ENCODE measurements at regions not wholly inside any gene's neighbourhood (a gene's known extent, or its start where the extent isn't known, plus 50 kb on each side); places are given as distances from the start of the nearest gene placed in this dataset.

- DNase-seq (ENCODE audit: low read depth in 1 of 2, low spot score in 1 of 2), result no peak
Measured at GRCh38 chr4:167290678-167291077, 56.4 kb upstream of the SPOCK3 start.

- no peak for DNase-seq (ENCODE audit: low read depth in 1 of 2, low spot score in 1 of 2)
Measured at GRCh38 chr4:167308876-167309275, 74.6 kb upstream of the SPOCK3 start.

GRCh38 chr4:167321299-167321698 is 87.0 kb upstream of the SPOCK3 start:
- DNase-seq (ENCODE audit: low read depth in 1 of 2, low spot score in 1 of 2), result no peak

- no peak for DNase-seq (ENCODE audit: low read depth in 1 of 2, low spot score in 1 of 2)
Measured at GRCh38 chr4:167339781-167340180, 105.5 kb upstream of the SPOCK3 start.

GRCh38 chr4:167359711-167360110 is 125.4 kb upstream of the SPOCK3 start:
- DNase-seq (ENCODE audit: low read depth in 1 of 2, low spot score in 1 of 2), result no peak

- no peak for DNase-seq (ENCODE audit: low read depth in 1 of 2, low spot score in 1 of 2)
Measured at GRCh38 chr4:167379076-167379835, 145.0 kb upstream of the SPOCK3 start.

- no peak for DNase-seq (ENCODE audit: low read depth in 1 of 2, low spot score in 1 of 2)
Measured at GRCh38 chr4:167380964-167381363, 146.7 kb upstream of the SPOCK3 start.

GRCh38 chr4:167383291-167383690 is 149.0 kb upstream of the SPOCK3 start:
- no peak for DNase-seq (ENCODE audit: low read depth in 1 of 2, low spot score in 1 of 2)

- no peak for DNase-seq (ENCODE audit: low read depth in 1 of 2, low spot score in 1 of 2)
Measured at GRCh38 chr4:167397586-167397985, 163.3 kb upstream of the SPOCK3 start.

GRCh38 chr4:167399201-167399600 is 164.9 kb upstream of the SPOCK3 start:
- DNase-seq (ENCODE audit: low read depth in 1 of 2, low spot score in 1 of 2), result no peak

GRCh38 chr4:167406181-167406580 is 171.9 kb upstream of the SPOCK3 start:
- no peak for DNase-seq (ENCODE audit: low read depth in 1 of 2, low spot score in 1 of 2)

GRCh38 chr4:167415461-167415860 is 181.2 kb upstream of the SPOCK3 start:
- no peak for DNase-seq (ENCODE audit: low read depth in 1 of 2, low spot score in 1 of 2)

GRCh38 chr4:167419468-167420140 is 185.3 kb upstream of the SPOCK3 start:
- no peak for DNase-seq (ENCODE audit: low read depth in 1 of 2, low spot score in 1 of 2)

- no peak for DNase-seq (ENCODE audit: low read depth in 1 of 2, low spot score in 1 of 2)
Measured at GRCh38 chr4:167421201-167421600, 186.9 kb upstream of the SPOCK3 start.

- no peak for DNase-seq (ENCODE audit: low read depth in 1 of 2, low spot score in 1 of 2)
Measured at GRCh38 chr4:167424341-167425256, 190.3 kb upstream of the SPOCK3 start.

- no peak for DNase-seq (ENCODE audit: low read depth in 1 of 2, low spot score in 1 of 2)
Measured at GRCh38 chr4:167428156-167428555, 193.9 kb upstream of the SPOCK3 start.

- no peak for DNase-seq (ENCODE audit: low read depth in 1 of 2, low spot score in 1 of 2)
Measured at GRCh38 chr4:167431371-167431770, 197.1 kb upstream of the SPOCK3 start.

GRCh38 chr4:167435786-167436185 is 201.5 kb upstream of the SPOCK3 start:
- DNase-seq (ENCODE audit: low read depth in 1 of 2, low spot score in 1 of 2), result no peak

GRCh38 chr4:167443841-167444240 is 209.5 kb upstream of the SPOCK3 start:
- DNase-seq (ENCODE audit: low read depth in 1 of 2, low spot score in 1 of 2), result no peak

GRCh38 chr4:167452922-167453430 is 218.7 kb upstream of the SPOCK3 start:
- DNase-seq (ENCODE audit: low read depth in 1 of 2, low spot score in 1 of 2), result no peak

GRCh38 chr4:167456619-167457018 is 222.3 kb upstream of the SPOCK3 start:
- DNase-seq (ENCODE audit: low read depth in 1 of 2, low spot score in 1 of 2), result no peak

Data from stimulated activated CD4-positive, alpha-beta T cell treated with anti-CD3 and anti-CD28 coated beads, Interleukin-15, amount 100 ng/mL, for 1 hour (primary cell).